ENCODE measurements at regions not wholly inside any gene's neighbourhood (a gene's known extent, or its start where the extent isn't known, plus 50 kb on each side); places are given as distances from the start of the nearest gene placed in this dataset.

GRCh38 chr14:100405760-100406455 lies 82.8 kb downstream of the SLC25A47 start:
- H3K27me3 ChIP-seq (ENCODE audit: control insufficient read depth, low read length): no peaks in the 10 kb centered on the region
- no peaks in the 10 kb centered on the region for H3K36me3 ChIP-seq (ENCODE audit: control insufficient read depth, low read length)
- H3K9me2 ChIP-seq (replicated peaks; ENCODE audit: control insufficient read depth, low read length): no peaks in the 10 kb centered on the region
- TF ChIP-seq, protein P1, sequence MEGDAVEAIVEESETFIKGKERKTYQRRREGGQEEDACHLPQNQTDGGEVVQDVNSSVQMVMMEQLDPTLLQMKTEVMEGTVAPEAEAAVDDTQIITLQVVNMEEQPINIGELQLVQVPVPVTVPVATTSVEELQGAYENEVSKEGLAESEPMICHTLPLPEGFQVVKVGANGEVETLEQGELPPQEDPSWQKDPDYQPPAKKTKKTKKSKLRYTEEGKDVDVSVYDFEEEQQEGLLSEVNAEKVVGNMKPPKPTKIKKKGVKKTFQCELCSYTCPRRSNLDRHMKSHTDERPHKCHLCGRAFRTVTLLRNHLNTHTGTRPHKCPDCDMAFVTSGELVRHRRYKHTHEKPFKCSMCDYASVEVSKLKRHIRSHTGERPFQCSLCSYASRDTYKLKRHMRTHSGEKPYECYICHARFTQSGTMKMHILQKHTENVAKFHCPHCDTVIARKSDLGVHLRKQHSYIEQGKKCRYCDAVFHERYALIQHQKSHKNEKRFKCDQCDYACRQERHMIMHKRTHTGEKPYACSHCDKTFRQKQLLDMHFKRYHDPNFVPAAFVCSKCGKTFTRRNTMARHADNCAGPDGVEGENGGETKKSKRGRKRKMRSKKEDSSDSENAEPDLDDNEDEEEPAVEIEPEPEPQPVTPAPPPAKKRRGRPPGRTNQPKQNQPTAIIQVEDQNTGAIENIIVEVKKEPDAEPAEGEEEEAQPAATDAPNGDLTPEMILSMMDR (IDR thresholded peaks at IDR 0.05; ENCODE audit: low read depth, low read length, poor library complexity, severe bottlenecking): no peak
- TF ChIP-seq EZH2phosphoT487 (IDR thresholded peaks at IDR 0.05; ENCODE audit: borderline replicate concordance, low read length): no peak
- H3K9me3 ChIP-seq (ENCODE audit: control insufficient read depth, insufficient read depth, low read length): no peaks in the 10 kb centered on the region
- H3F3A ChIP-seq (ENCODE audit: control insufficient read depth, insufficient read depth): no peaks in the 10 kb centered on the region
- H3K4me2 ChIP-seq (ENCODE audit: low read length): no peak overlapping the region
- no peak overlapping the region for H3K27ac ChIP-seq (ENCODE audit: low read depth, low read length)
- no peaks in the 10 kb centered on the region for H3K79me2 ChIP-seq (ENCODE audit: control insufficient read depth, low read length)
- H3K4me3 ChIP-seq (ENCODE audit: low read length): no peak overlapping the region
- no peaks in the 10 kb centered on the region; the same call in 1 of the 2 replicates for H4K20me1 ChIP-seq (ENCODE audit: control insufficient read depth, insufficient read depth, low read depth, low read length)
- no peaks in the 10 kb centered on the region for H3K4me1 ChIP-seq (ENCODE audit: control insufficient read depth, low read length)

DNA sequence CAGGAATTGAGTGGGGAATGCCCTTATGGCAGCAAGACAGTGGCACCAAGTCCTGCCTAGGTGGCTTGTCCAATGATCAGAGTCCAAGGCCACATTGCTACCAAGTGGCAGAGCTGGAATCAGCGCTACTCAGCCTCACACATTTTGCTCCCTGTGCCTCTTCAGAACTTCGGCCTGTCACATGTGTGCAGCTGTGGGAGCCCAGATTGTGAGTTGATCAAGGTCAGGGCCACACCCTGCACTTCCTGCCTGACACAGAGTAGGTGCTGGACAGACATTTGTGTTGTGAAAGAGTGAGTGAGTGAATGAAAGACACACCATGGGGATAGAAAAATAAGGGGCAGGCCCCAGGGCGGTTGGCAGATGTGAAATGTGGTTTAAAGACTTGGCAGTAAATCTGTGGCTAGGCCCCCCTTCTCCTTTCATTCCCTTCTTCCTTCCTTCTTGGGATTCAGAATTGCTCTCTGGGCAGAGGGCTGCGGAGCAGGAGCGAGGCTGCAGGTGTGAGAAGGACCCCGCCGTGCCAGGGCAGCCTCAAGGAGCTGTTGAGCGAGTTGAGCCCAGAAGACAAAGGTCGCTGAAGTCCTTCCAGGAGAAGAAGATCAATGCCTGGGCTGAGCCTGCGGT lies 83.5 kb downstream of the SLC25A47 start:
- no peaks in the 10 kb centered on the region; the same call in 1 of the 2 replicates for H4K20me1 ChIP-seq (ENCODE audit: control insufficient read depth, insufficient read depth, low read depth, low read length)
- H3K4me3 ChIP-seq (ENCODE audit: low read length): no peak overlapping the region
- H3K27me3 ChIP-seq (ENCODE audit: control insufficient read depth, low read length): no peaks in the 10 kb centered on the region
- H3K4me2 ChIP-seq (ENCODE audit: low read length): no peak overlapping the region
- no peak overlapping the region for H3K27ac ChIP-seq (ENCODE audit: low read depth, low read length)
- TF ChIP-seq, protein P1 (IDR thresholded peaks at IDR 0.05; ENCODE audit: low read depth, low read length, poor library complexity, severe bottlenecking): no peak
- no peak for TF ChIP-seq EZH2phosphoT487 (IDR thresholded peaks at IDR 0.05; ENCODE audit: borderline replicate concordance, low read length)
- H3K4me1 ChIP-seq (ENCODE audit: control insufficient read depth, low read length): no peaks in the 10 kb centered on the region
- H3F3A ChIP-seq (ENCODE audit: control insufficient read depth, insufficient read depth): no peaks in the 10 kb centered on the region
- H3K9me3 ChIP-seq (ENCODE audit: control insufficient read depth, insufficient read depth, low read length): no peaks in the 10 kb centered on the region
- H3K79me2 ChIP-seq (ENCODE audit: control insufficient read depth, low read length): no peaks in the 10 kb centered on the region
- no peaks in the 10 kb centered on the region for H3K9me2 ChIP-seq (replicated peaks; ENCODE audit: control insufficient read depth, low read length)
- no peaks in the 10 kb centered on the region for H3K36me3 ChIP-seq (ENCODE audit: control insufficient read depth, low read length)

- no peaks in the 10 kb centered on the region for H3F3A ChIP-seq (ENCODE audit: control insufficient read depth, insufficient read depth)
- no peaks in the 10 kb centered on the region for H3K9me2 ChIP-seq (replicated peaks; ENCODE audit: control insufficient read depth, low read length)
- no peak overlapping the region for H3K4me3 ChIP-seq (ENCODE audit: low read length)
- TF ChIP-seq EZH2phosphoT487 (IDR thresholded peaks at IDR 0.05; ENCODE audit: borderline replicate concordance, low read length): no peak
- TF ChIP-seq, protein P1 (IDR thresholded peaks at IDR 0.05; ENCODE audit: low read depth, low read length, poor library complexity, severe bottlenecking): no peak
- H3K27me3 ChIP-seq (ENCODE audit: control insufficient read depth, low read length): no peaks in the 10 kb centered on the region
- no peaks in the 10 kb centered on the region; the same call in 1 of the 2 replicates for H4K20me1 ChIP-seq (ENCODE audit: control insufficient read depth, insufficient read depth, low read depth, low read length)
- H3K4me2 ChIP-seq (ENCODE audit: low read length): no peak overlapping the region
- H3K36me3 ChIP-seq (ENCODE audit: control insufficient read depth, low read length): no peaks in the 10 kb centered on the region
- no peaks in the 10 kb centered on the region for H3K9me3 ChIP-seq (ENCODE audit: control insufficient read depth, insufficient read depth, low read length)
- no peaks in the 10 kb centered on the region for H3K4me1 ChIP-seq (ENCODE audit: control insufficient read depth, low read length)
- H3K79me2 ChIP-seq (ENCODE audit: control insufficient read depth, low read length): no peaks in the 10 kb centered on the region
- H3K27ac ChIP-seq (ENCODE audit: low read depth, low read length): no peak overlapping the region
Observed at GRCh38 chr14:100407376-100408102, 84.4 kb downstream of the SLC25A47 start.

All from DOHH2 (cell line).